H1 (cell line): ENCODE measurements at regions not wholly inside any gene's neighbourhood (a gene's known extent, or its start where the extent isn't known, plus 50 kb on each side); places are given as distances from the start of the nearest gene placed in this dataset.

Source experiments
- CTCF ChIA-PET: fragments of 300-600 bp; sonication (Branson Sonifier 250); formaldehyde crosslinking; loops from one replicate; lab custom pipeline; 2021; ENCODE audit not compliant: partially characterized antibody; lab: Charles Lee
- POLR2A ChIA-PET: fragments of 300-600 bp; sonication (Branson Sonifier 250); formaldehyde crosslinking; loops from one replicate; lab custom pipeline; 2021; ENCODE audit warnings: inconsistent platforms; ENCODE audit not compliant: partially characterized antibody; lab: Charles Lee
- DNase-seq, 2 experiments: peaks; one replicate each; pipeline versions ENCODE4 v3.0.0 to v3.0.0-alpha.2; 2010 to 2022; ENCODE audit warnings: low spot score in 2 of 2, low read depth in 1 of 2, mixed read lengths in 1 of 2
- FAIRE-seq: peaks from 2 replicates; lab custom pipeline; 2011; peaks lifted over from hg19 to GRCh38; lab: Jason Lieb, UNC
- H2AFZ ChIP-seq: 2 replicates; pipeline ENCODE4 v1.8.1; 2012; ENCODE audit warnings: low read length, inconsistent platforms
- H2AK5ac ChIP-seq: 2 replicates; pipeline ENCODE4 v1.6.1; 2013; ENCODE audit warnings: low read depth, low read length
- H2BK120ac ChIP-seq: replicated peaks from 2 replicates; pipeline ENCODE3; 2013; ENCODE audit warnings: low read depth, low read length, inconsistent platforms
- H2BK12ac ChIP-seq: 2 replicates; pipeline ENCODE4 v1.6.1; 2013; ENCODE audit warnings: low read depth, low read length
- H2BK15ac ChIP-seq: 2 replicates; pipeline ENCODE4 v1.6.1; 2013; ENCODE audit warnings: low read length
- H2BK20ac ChIP-seq: 2 replicates; pipeline ENCODE4 v1.6.1; 2013; ENCODE audit warnings: low read length
- H2BK5ac ChIP-seq: 2 replicates; pipeline ENCODE4 v1.6.1; 2013; ENCODE audit warnings: low read depth, low read length
- H3K14ac ChIP-seq: 2 replicates; pipeline ENCODE4 v1.6.1; 2013; ENCODE audit warnings: inconsistent platforms; ENCODE audit not compliant: insufficient read length
- H3K18ac ChIP-seq: 2 replicates; pipeline ENCODE4 v1.6.1; 2013; ENCODE audit warnings: low read length; ENCODE audit errors: extremely low read depth
- H3K23ac ChIP-seq: 2 replicates; pipeline ENCODE4 v1.6.1; 2013; ENCODE audit warnings: inconsistent platforms; ENCODE audit not compliant: insufficient read length
- H3K23me2 ChIP-seq: 2 replicates; pipeline ENCODE4 v1.6.1; 2013; ENCODE audit warnings: low read depth, low read length
- H3K27ac ChIP-seq: 2 replicates; pipeline ENCODE4 v1.6.1; 2011; ENCODE audit warnings: low read depth, low read length, inconsistent platforms
- H3K27me3 ChIP-seq, 4 experiments: replicated peaks in 1 of 4; 1 replicate in 1 of 4; 2 replicates in 3 of 4; pipeline versions ENCODE4 v1.6.1 to v1.8.1; 2011 to 2013; ENCODE audit warnings: low read length in 3 of 4, mild to moderate bottlenecking in 3 of 4, inconsistent platforms in 2 of 4, mixed read lengths in 2 of 4, moderate library complexity in 1 of 4; ENCODE audit not compliant: control insufficient read depth in 3 of 4, insufficient read depth in 3 of 4; ENCODE audit errors: extremely low read depth in 1 of 4
- H3K36me3 ChIP-seq, 4 experiments: 2 replicates each; pipeline versions ENCODE4 v1.6.1 to v1.8.1; 2011 to 2013; ENCODE audit warnings: mild to moderate bottlenecking in 4 of 4, low read length in 3 of 4, moderate library complexity in 2 of 4, control low read depth in 1 of 4, inconsistent platforms in 1 of 4; ENCODE audit not compliant: insufficient read depth in 4 of 4, control insufficient read depth in 2 of 4
- H3K4ac ChIP-seq: replicated peaks from 2 replicates; pipeline ENCODE3; 2013; ENCODE audit warnings: low read length, low read depth, mixed read lengths, inconsistent platforms; ENCODE audit not compliant: insufficient read length
- H3K4me1 ChIP-seq, 4 experiments: replicated peaks in 1 of 4; 1 replicate in 1 of 4; 2 replicates in 3 of 4; pipeline versions ENCODE4 v1.6.1 to v1.8.1; 2011 to 2013; ENCODE audit warnings: low read length in 3 of 4, inconsistent platforms in 2 of 4, mixed read lengths in 1 of 4; ENCODE audit not compliant: insufficient read depth in 4 of 4, control insufficient read depth in 3 of 4
- H3K4me2 ChIP-seq, 2 experiments: 2 replicates each; pipeline versions ENCODE4 v1.6.1 to v1.8.1; 2011 to 2013; ENCODE audit warnings: low read depth in 2 of 2, low read length in 2 of 2, control low read depth in 1 of 2, inconsistent platforms in 1 of 2, mild to moderate bottlenecking in 1 of 2; ENCODE audit not compliant: insufficient read depth in 1 of 2
- H3K4me3 ChIP-seq, 4 experiments: fragments of 200-600, 300-600 bp in 1 of 4; sonication (generic), shearing (Covaris generic), sonication (Bioruptor Twin) in 1 of 4; 2 replicates each; pipeline versions ENCODE4 v1.5.1 to v1.8.1; 2011 to 2016; ENCODE audit warnings: low read length in 4 of 4, low read depth in 3 of 4, control low read depth in 2 of 4, inconsistent platforms in 2 of 4, mild to moderate bottlenecking in 2 of 4, mixed read lengths in 1 of 4, moderate library complexity in 1 of 4; ENCODE audit not compliant: insufficient read depth in 2 of 4; ENCODE audit errors: extremely low read depth in 1 of 4
- H3K56ac ChIP-seq: replicated peaks from 2 replicates; pipeline ENCODE3; 2013; ENCODE audit warnings: low read depth, mild to moderate bottlenecking, mixed read lengths, low read length, inconsistent platforms; ENCODE audit not compliant: insufficient read length
- H3K79me1 ChIP-seq: 2 replicates; pipeline ENCODE4 v1.6.1; 2013; ENCODE audit warnings: low read depth, low read length, control low read depth
- H3K79me2 ChIP-seq, 2 experiments: 2 replicates each; pipeline versions ENCODE4 v1.6.1 to v1.8.1; 2012 to 2013; ENCODE audit warnings: low read length in 2 of 2, mild to moderate bottlenecking in 2 of 2, inconsistent platforms in 1 of 2; ENCODE audit not compliant: insufficient read depth in 2 of 2, control insufficient read depth in 1 of 2
- H3K9ac ChIP-seq, 4 experiments: replicated peaks in 1 of 4; 1 replicate in 1 of 4; 2 replicates in 3 of 4; pipeline versions ENCODE4 v1.6.1 to v1.8.1; 2011 to 2013; ENCODE audit warnings: low read depth in 3 of 4, low read length in 3 of 4, control low read depth in 2 of 4, mild to moderate bottlenecking in 2 of 4, moderate library complexity in 2 of 4, inconsistent platforms in 1 of 4; ENCODE audit errors: extremely low read depth in 1 of 4
- H3K9me3 ChIP-seq, 2 experiments: 2 replicates each; pipeline versions ENCODE4 v1.6.1 to v1.8.1; 2012 to 2013; ENCODE audit warnings: mild to moderate bottlenecking in 2 of 2, moderate library complexity in 2 of 2, control low read depth in 1 of 2, inconsistent platforms in 1 of 2, low read depth in 1 of 2, low read length in 1 of 2, mixed read lengths in 1 of 2; ENCODE audit not compliant: insufficient read depth in 2 of 2
- H4K20me1 ChIP-seq, 2 experiments: replicated peaks in 1 of 2; 2 replicates each; pipeline versions ENCODE3 to v1.8.1; 2011 to 2013; ENCODE audit warnings: inconsistent platforms in 2 of 2, low read length in 2 of 2, mild to moderate bottlenecking in 1 of 2; ENCODE audit not compliant: insufficient read depth in 2 of 2, control insufficient read depth in 1 of 2
- H4K5ac ChIP-seq: 2 replicates; pipeline ENCODE4 v1.6.1; 2013; ENCODE audit warnings: low read length, low read depth, mixed read lengths, inconsistent platforms; ENCODE audit not compliant: insufficient read length
- H4K8ac ChIP-seq: 2 replicates; pipeline ENCODE4 v1.8.0; 2013; ENCODE audit warnings: mild to moderate bottlenecking, moderate library complexity, low read length, inconsistent platforms; ENCODE audit not compliant: insufficient read depth; ENCODE audit errors: extremely low read depth
- H4K91ac ChIP-seq: replicated peaks from 2 replicates; pipeline ENCODE3; 2013; ENCODE audit warnings: low read length, mixed read lengths, inconsistent platforms; ENCODE audit not compliant: insufficient read length
- HDAC2 ChIP-seq, 2 experiments: fragments of 300-600 bp in 1 of 2; sonication (generic) in 1 of 2; IDR thresholded peaks; 2 replicates each; pipeline ENCODE4 v1.6.1; 2011 to 2012; ENCODE audit warnings: low read depth in 2 of 2, low read length in 2 of 2, mild to moderate bottlenecking in 2 of 2, moderate library complexity in 2 of 2, borderline replicate concordance in 1 of 2, inconsistent platforms in 1 of 2
- RAD21 ChIP-seq, 2 experiments: IDR thresholded peaks in 1 of 2; conservative IDR thresholded peaks in 1 of 2; 2 replicates each; pipeline ENCODE4 v1.6.1; 2011; ENCODE audit warnings: low read depth in 2 of 2, low read length in 2 of 2, improper control_type of control experiment in 1 of 2, inconsistent platforms in 1 of 2, mild to moderate bottlenecking in 1 of 2, moderate library complexity in 1 of 2
- WGBS, 2 experiments: shearing (Covaris generic) in 1 of 2; methylation state at CpG; one replicate each; pipeline versions ENCODE4 v1.1.6 to v1.1.7; 2013 to 2015; ENCODE audit warnings: low lambda C conversion rate in 2 of 2, mixed read lengths in 2 of 2, inconsistent platforms in 1 of 2, low coverage in 1 of 2, missing lambda C conversion rate in 1 of 2; ENCODE audit not compliant: insufficient replicate concordance in 2 of 2, insufficient coverage in 1 of 2, insufficient read length in 1 of 2; ENCODE audit errors: extremely low coverage in 1 of 2, missing lambda C conversion rate in 1 of 2; 5-methylcytosine and 5-hydroxymethylcytosine counted together
- TF ChIP-seq, protein P1 (sequence below), 3 experiments: IDR thresholded peaks; 1 replicate in 2 of 3; 2 replicates in 1 of 3; pipeline versions ENCODE4 v1.5.1 to v1.6.1; 2011; ENCODE audit warnings: low read length in 3 of 3, mild to moderate bottlenecking in 3 of 3, inconsistent platforms in 2 of 3, low read depth in 1 of 3, moderate library complexity in 1 of 3; ENCODE audit not compliant: insufficient read depth in 1 of 3; ENCODE audit errors: control extremely low read depth in 1 of 3

DNA sequence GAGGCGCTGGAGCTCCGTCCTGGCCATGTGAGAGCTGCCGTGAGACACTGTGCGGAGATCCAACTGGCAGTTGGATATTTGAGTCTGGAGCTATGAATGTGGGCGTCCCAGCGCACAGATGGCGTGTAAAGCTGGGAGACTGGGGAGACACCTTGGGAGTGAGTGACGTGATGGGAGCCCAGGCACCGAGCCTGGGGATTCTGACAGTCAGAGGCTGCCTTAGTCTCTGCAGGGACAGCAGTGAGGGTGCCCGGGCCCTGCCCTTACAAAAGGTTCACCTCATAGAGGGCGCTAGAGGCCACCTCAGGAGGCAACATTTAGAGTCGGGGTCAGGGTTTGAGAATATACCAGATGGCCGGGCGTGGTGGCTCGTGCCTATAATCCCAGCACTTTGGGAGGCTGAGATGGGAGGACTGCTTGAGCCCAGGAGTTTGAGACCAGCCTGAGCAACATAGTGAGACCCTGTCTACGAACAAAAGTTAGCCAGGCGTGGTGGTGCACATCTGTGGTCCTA, 194.1 kb upstream of the GSE1 start:
- no peak overlapping the region for H2BK5ac ChIP-seq
- FAIRE-seq: no peak
- H3K27me3 ChIP-seq: no peaks in the 10 kb centered on the region
- no peak overlapping the region for H3K18ac ChIP-seq
- H2BK12ac ChIP-seq: no peak overlapping the region
- no peak overlapping the region for H3K23ac ChIP-seq
- no peak overlapping the region for H3K4me2 ChIP-seq
- no peak overlapping the region for H2BK20ac ChIP-seq
- H3K9me3 ChIP-seq: no peaks in the 10 kb centered on the region; a peak in 1 of 4 replicates
- no peaks in the 10 kb centered on the region for H3K23me2 ChIP-seq
- H3K79me2 ChIP-seq: no peaks in the 10 kb centered on the region
- H2BK120ac ChIP-seq: no peak overlapping the region
- H3K36me3 ChIP-seq: no peaks in the 10 kb centered on the region
- POLR2A ChIA-PET: interaction anchor here (1.8 kb wide), 1 partner anchor 17 kb away, joined by 6 read pairs; no protein-coding TSS in a partner anchor
- TF ChIP-seq, protein P1, sequence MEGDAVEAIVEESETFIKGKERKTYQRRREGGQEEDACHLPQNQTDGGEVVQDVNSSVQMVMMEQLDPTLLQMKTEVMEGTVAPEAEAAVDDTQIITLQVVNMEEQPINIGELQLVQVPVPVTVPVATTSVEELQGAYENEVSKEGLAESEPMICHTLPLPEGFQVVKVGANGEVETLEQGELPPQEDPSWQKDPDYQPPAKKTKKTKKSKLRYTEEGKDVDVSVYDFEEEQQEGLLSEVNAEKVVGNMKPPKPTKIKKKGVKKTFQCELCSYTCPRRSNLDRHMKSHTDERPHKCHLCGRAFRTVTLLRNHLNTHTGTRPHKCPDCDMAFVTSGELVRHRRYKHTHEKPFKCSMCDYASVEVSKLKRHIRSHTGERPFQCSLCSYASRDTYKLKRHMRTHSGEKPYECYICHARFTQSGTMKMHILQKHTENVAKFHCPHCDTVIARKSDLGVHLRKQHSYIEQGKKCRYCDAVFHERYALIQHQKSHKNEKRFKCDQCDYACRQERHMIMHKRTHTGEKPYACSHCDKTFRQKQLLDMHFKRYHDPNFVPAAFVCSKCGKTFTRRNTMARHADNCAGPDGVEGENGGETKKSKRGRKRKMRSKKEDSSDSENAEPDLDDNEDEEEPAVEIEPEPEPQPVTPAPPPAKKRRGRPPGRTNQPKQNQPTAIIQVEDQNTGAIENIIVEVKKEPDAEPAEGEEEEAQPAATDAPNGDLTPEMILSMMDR (IDR thresholded peaks at IDR 0.05; ENCODE audit: control extremely low read depth in 1 of 3, insufficient read depth in 1 of 3, low read depth in 1 of 3, low read length in 3 of 3): peak; percentile 32 to 49 (median 33)
- TF ChIP-seq RAD21 (IDR thresholded peaks at IDR 0.05 in 1 of 2, conservative IDR thresholded peaks at IDR 0.05 in 1 of 2; ENCODE audit: low read depth in 2 of 2, low read length in 2 of 2) (peak in 1 of 2 experiments; percentile 21; a peak in 2 of 4 replicates), HDAC2 (IDR thresholded peaks at IDR 0.05; ENCODE audit: borderline replicate concordance in 1 of 2, low read depth in 2 of 2, low read length in 2 of 2) (no peak)
- TF ChIP-seq, all 59 proteins: peak for 2
- DNase-seq: peak in 1 of 2 experiments; percentile 48
- H4K8ac ChIP-seq: no peak overlapping the region
- WGBS, 2 experiments: 86% methylated on average over 17 of the region's 17 CpGs; no CpG with 5 or more reads in 1 of the 2 experiments
- H3K4me1 ChIP-seq: peaks cover 0 to 21% (median 5%) of the 10 kb centered on the region in 4 experiments; a peak in 5 of 7 replicates
- peaks cover 0 to 1% of the 10 kb centered on the region in 2 experiments for H4K20me1 ChIP-seq
- H3K14ac ChIP-seq: no peak overlapping the region
- H3K79me1 ChIP-seq: no peaks in the 10 kb centered on the region
- H2AFZ ChIP-seq: no peak overlapping the region
- H3K56ac ChIP-seq: no peak overlapping the region
- CTCF ChIA-PET: interaction anchor here (0.9 to 13.4 kb wide), 42 partner anchors 9 to 297 kb away, joined by 3 to 182 read pairs (median 12); no protein-coding TSS in a partner anchor
- no peak overlapping the region for H3K27ac ChIP-seq
- peak overlapping the region; percentile 44 for H3K4ac ChIP-seq
- no peak overlapping the region for H3K4me3 ChIP-seq
- H4K5ac ChIP-seq: no peak overlapping the region
- no peak overlapping the region for H2AK5ac ChIP-seq
- H3K9ac ChIP-seq: no peak overlapping the region
- no peak overlapping the region for H4K91ac ChIP-seq
- no peak overlapping the region for H2BK15ac ChIP-seq
